ENCODE measurements at regions not wholly inside any gene's neighbourhood (a gene's known extent, or its start where the extent isn't known, plus 50 kb on each side); places are given as distances from the start of the nearest gene placed in this dataset.

DNA sequence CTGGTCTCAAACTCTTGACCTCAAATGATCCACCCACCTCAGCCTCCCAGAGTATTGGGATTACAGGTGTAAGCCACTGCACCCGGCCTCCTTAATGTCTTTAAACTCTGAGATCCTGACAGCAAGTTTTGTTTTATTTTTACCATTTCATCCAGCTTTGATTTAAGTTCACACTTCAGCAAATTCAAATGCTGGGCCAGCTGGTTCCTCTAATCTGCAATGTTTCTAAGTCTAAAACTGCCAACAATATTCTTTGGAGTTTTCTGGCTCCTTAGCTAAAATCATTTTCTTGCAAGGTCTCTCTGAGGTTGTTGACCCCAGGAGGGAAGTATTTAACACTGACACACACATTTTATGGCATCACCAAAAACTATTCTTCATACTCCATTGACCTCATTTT, 72.0 kb upstream of the COL24A1 start:
- no peak for DNase-seq (ENCODE audit: low read depth)

DNA sequence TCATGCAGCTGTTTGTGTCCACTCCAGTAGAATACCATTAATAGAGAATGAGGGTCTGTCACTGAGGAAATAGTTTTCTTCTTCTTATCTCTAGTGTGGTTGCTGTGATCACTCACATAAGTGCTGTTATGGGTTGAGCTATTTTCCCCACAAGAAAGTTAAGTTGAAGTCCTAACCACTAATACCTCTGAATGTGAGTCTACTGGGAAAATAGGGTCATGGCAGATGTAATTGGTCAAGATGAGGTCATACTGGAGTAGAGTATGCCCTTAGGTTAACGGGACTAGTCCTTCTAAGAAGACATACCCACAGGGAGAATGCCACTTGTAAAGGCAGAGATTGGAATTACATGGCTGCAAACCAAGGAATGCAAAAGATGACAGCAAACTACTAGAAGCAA, 70.5 kb upstream of the COL24A1 start:
- peak; percentile 24 for DNase-seq (ENCODE audit: low read depth)

DNA sequence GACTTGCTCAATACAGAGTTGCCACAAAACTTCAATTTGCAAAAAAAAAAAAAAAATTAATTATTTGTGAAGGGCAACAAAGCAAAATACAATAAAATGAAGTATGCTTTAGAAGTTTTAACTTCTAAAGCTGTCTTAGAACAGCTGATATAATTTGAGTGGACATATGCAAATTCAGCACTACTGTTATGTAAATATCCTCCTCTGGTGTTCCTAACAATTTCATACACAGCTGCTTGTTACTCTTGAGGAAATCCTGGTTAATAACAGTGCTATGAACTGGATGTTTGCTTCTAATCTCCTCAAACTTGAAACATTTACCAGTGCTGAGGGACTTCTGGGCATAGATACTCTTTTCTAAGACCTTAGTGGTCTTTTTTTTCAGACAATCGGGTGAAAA, 69.6 kb upstream of the COL24A1 start:
- no peak for DNase-seq (ENCODE audit: low read depth)

GRCh38 chr1:86224651-86225310, 68.2 kb upstream of the COL24A1 start:
- DNase-seq (ENCODE audit: low read depth): no peak

DNA sequence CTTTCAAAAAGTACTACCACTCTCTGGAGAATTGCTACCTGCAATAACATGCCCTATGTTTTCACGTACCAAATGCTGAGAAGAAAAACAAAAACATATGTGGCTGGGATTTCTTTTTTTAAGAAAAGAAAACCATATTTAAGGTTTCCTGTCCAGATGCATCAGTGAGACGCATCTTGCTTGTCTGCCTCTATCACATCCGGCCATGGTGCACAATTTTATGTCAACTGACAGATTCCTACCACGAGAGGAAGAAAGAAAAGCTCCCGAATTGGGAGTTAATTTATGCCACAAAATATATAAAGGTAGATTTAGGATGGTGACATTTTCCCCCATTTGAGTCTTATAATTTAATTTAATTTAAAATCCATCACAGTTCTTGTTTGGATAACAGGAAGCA, 62.3 kb upstream of the COL24A1 start:
- DNase-seq (ENCODE audit: low read depth): no peak

DNA sequence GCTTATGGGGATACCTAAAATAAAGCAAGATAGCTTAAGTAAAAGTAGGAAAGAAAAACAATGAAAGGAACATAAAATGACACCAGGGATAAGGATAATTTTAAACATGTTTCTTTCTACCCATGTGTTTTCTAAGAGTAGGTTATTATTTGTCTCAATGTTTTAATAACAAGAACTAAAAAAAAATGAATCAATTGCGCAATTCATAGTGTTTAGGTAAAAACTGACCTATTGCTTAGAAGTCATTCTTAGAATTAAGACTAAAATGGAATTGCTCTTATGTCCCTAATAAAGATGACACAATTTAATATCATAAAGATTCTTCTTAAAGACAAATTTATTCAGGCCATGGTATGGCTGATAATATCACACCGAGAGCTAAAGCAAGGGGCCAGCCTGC, 58.0 kb upstream of the COL24A1 start:
- DNase-seq (ENCODE audit: low read depth): no peak

DNA sequence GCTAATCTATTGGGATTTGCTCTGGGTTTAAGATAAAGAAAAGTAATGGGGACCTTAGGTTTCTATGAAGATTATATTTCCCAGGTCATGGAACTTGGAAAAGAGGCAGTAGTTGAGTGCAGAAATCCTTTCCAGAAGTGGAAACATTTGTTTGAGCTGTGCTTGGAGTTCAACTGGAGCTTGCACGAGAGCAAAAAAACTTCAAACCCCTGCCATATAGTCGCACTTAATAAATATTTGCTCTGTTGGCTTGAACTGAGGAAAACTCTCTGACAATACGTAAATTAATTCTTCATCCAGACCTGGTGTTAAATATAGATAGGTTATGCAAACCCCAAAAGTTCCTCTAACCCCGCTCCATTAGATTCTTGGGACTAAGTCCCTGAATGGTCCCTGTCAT, 52.8 kb upstream of the COL24A1 start:
- DNase-seq (ENCODE audit: low read depth): no peak

DNA sequence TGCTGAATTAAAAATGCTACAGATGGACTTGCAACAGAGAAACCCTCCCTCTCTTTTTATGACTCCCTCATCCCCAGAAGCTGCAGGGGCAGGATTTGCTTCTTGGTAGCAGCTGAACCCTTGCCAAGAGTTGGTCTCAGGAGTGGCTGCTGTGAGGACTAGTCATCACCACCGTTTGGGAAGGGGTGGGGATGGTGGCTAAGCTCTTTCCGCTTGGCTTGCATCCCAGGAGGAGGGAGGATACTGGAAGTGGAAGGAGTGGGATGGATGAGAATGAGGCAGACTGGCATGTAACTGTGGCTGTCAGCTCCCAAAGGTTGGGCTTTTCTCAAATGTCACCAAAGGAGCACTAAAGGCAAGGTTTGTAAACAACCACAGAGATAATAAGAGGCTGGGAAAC, 50.8 kb upstream of the COL24A1 start:
- DNase-seq (ENCODE audit: low read depth): peak; percentile 71

Measured in iris pigment epithelial cell (primary cell).